ENCODE measurements at regions not wholly inside any gene's neighbourhood (a gene's known extent, or its start where the extent isn't known, plus 50 kb on each side); places are given as distances from the start of the nearest gene placed in this dataset.
"Not testable (repeated sequence)": the region's sequence is repeated elsewhere in the genome, so short reads cannot be mapped to it uniquely, and the experiment has no call there.

- no peak for DNase-seq (ENCODE audit: low spot score)
Measured at GRCh38 chr10:64745565-64745964, 1224.4 kb downstream of the REEP3 start.

GRCh38 chr10:64750672-64751071 lies 1229.5 kb downstream of the REEP3 start:
- DNase-seq (ENCODE audit: low spot score): no peak

DNA sequence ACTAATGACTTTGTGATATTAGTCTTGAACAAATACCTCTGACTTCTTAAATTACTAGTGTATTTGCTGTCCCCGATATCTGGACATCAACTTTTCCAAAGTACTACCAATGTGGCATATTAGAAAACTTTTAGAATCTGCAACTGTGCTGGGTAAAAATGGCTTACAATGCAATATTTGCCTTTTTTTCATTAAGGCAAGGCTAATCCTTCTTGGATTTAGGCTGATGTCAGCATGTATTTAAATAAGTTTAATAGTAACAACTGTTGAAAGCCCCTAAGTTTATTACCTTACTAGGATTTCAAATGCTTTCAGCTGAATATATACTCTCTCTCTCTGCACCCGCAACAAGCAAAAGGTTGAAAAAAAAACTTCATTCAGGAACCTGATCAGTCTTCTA lies 1232.3 kb downstream of the REEP3 start:
- DNase-seq (ENCODE audit: low spot score): no peak

GRCh38 chr10:64760371-64760770 lies 1239.2 kb downstream of the REEP3 start:
- no peak for DNase-seq (ENCODE audit: low spot score)

DNA sequence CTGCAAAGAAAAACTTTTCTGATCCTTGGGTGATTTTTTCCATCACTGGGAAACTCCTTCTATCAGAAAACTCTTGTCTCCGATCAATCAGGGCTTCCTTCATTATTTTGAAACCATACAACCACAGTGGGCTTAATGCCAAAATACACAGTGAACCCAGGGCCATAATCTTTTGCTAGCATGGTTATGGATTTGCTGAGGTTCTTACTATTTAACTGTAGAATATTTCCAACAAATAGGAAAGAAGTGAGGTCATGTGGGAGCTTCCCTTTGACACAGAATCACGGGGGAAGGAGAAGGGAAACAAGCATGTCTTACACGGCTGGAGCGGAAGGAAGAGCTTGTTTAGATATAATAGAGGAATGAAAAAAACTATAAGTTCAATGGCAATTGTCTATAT lies 1241.7 kb downstream of the REEP3 start:
- DNase-seq (ENCODE audit: low spot score): no peak

- DNase-seq (ENCODE audit: low spot score): no peak
Measured at GRCh38 chr10:64765498-64765897, 1244.3 kb downstream of the REEP3 start.

GRCh38 chr10:64771253-64772050 lies 1250.3 kb downstream of the REEP3 start:
- DNase-seq (ENCODE audit: low spot score): no peak

- no peak for DNase-seq (ENCODE audit: low spot score)
Measured at GRCh38 chr10:64773357-64773756, 1252.2 kb downstream of the REEP3 start.

- DNase-seq (ENCODE audit: low spot score): not testable (repeated sequence)
Measured at GRCh38 chr10:64784451-64784850, 1263.2 kb downstream of the REEP3 start.

- DNase-seq (ENCODE audit: low spot score): no peak
Measured at GRCh38 chr10:64785816-64786215, 1264.6 kb downstream of the REEP3 start.

GRCh38 chr10:64786989-64787388 lies 1265.8 kb downstream of the REEP3 start:
- DNase-seq (ENCODE audit: low spot score): no peak

DNA sequence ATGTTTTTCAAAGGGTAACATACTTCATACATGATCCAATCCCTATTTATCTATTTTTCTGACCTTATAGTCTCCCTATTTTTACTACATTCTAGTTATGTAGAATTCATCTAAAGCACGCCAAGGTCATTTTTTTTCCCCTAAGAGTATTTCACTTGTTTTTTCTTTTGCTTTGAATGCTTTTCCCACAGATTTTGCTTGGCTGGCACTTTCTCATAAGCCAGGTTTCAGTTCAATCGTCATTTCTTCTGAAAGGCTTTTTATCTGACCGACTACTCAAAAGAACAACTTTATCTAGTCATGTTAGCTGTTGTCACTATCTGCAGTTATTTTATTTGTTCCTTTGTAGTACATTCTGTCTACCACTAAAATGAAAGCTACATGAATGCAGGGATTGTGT lies 1274.6 kb downstream of the REEP3 start:
- no peak for DNase-seq (ENCODE audit: low spot score)

- no peak for DNase-seq (ENCODE audit: low spot score)
Measured at GRCh38 chr10:64798297-64798696, 1277.1 kb downstream of the REEP3 start.

- DNase-seq (ENCODE audit: low spot score): not testable (repeated sequence)
Measured at GRCh38 chr10:64808233-64808632, 1287.0 kb downstream of the REEP3 start.

DNA sequence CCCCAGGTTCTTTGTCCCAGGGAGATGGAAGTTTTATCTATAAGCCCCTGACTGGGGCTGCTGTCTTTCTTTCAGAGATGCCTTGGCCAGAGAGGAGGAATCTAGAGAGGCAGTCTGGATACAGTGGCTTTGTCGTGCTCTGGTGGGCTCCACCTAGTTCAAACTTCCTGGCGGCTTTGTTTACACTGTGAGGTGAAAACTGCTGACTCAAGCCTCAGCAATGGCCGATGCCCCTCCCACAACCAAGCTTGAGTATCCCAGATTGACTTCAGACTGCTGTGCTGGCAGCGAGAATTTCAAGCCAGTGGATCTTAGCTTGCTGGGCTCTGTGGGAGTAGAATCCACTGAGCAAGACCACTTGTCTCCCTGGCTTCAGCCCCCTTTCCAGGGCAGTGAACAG lies 1288.8 kb downstream of the REEP3 start:
- DNase-seq (ENCODE audit: low spot score): not testable (repeated sequence)

- DNase-seq (ENCODE audit: low spot score): no peak
Measured at GRCh38 chr10:64813391-64813790, 1292.2 kb downstream of the REEP3 start.

DNA sequence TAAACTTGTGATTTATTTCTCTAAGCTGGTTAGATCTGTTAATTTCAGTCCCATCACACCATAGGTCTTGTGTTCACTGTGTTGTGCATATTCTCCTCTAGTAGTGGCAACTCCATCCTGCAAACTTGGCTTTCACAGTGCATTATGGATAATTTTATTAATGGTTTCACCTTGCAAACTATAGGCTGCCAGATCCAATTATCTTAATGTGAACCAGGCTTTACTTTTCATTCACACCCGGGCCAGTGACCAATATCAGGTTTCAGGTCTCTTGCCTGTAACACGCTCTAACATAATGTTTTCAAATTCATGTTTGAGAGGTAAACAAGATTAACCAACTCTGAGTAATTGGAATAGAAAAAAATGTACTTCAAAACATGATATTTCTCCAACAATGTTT lies 1293.0 kb downstream of the REEP3 start:
- DNase-seq (ENCODE audit: low spot score): no peak

- no peak for DNase-seq (ENCODE audit: low spot score)
Measured at GRCh38 chr10:64829888-64830412, 1308.7 kb downstream of the REEP3 start.

DNA sequence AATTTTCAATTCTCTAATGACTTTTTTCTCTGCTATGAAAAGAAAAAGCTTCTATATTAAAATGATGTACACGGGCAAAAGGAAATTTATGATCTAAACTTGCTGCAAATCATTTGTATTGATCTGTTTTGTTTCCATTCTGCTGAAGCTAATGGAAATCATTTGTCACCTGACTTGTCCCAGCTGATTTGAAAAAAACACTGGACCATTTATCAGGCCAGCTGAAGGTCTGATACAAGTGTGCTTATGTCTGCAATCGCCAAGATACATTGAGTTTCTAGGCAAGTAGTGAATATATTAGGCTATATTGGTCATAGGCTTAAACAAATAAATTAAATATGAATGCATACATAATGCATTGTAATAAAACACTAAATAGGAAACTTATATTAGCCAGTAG lies 1309.7 kb downstream of the REEP3 start:
- no peak for DNase-seq (ENCODE audit: low spot score)

DNA sequence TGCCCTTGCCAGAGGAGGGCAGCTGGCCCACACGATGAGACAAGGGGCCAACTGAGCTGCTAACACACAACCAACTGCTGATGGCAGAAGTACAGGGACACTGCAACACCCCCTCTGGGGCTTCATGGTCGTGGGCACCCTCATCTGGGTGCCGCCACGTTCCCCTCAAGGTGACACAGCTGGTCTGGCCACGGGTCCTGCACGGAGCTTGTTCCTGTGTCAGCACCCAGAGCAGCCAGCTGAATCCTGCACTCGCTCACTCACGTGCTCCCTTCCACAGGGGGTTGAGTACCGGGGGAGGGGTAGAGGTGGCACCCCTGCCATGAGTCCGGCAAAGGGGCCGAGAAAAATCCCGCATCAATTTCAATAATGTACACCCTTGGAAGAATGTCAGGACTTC lies 1319.1 kb downstream of the REEP3 start:
- DNase-seq (ENCODE audit: low spot score): no peak

GRCh38 chr10:64846700-64847099 lies 1325.5 kb downstream of the REEP3 start:
- no peak for DNase-seq (ENCODE audit: low spot score)

GRCh38 chr10:64855941-64856340 lies 1334.7 kb downstream of the REEP3 start:
- no peak for DNase-seq (ENCODE audit: low spot score)

DNA sequence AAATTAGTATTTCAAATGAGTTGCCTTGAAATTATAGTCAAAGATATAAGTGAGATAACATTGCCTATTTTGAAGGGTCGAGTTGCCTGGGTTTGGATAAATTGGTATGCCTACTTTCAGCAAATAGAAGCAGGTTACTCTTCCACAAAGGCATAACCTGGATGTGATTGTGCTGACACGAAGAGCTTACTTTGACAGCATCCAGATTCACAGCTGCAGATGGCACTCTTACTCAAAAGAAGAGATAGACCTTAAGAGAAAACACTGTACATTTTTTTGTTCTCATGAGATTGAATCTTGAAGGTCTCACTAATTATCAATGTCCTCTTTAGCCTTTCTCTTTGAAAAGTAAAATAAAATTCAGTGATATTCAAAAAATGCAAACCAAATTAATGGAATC lies 1338.7 kb downstream of the REEP3 start:
- DNase-seq (ENCODE audit: low spot score): no peak

GRCh38 chr10:64863836-64864235 lies 1342.6 kb downstream of the REEP3 start:
- DNase-seq (ENCODE audit: low spot score): no peak
